ENCODE measurements at regions not wholly inside any gene's neighbourhood (a gene's known extent, or its start where the extent isn't known, plus 50 kb on each side); places are given as distances from the start of the nearest gene placed in this dataset.
A peak's percentile ranks its signal among the peaks of the same experiment; 100 is the strongest.

- no peak overlapping the region for H2BK5ac ChIP-seq (ENCODE audit: low read depth, low read length, poor library complexity, severe bottlenecking)
- POLR2A ChIA-PET (ENCODE audit: unreplicated experiment) = no interaction called here
- no peak overlapping the region for H3K9ac ChIP-seq (ENCODE audit: low read depth, low read length)
- H3K56ac ChIP-seq (ENCODE audit: extremely low read depth, insufficient read depth, low read length) = no peak overlapping the region
- H3K4me3 ChIP-seq (ENCODE audit: insufficient read depth, low read depth, low read length) = no peak overlapping the region
- H3K4me1 ChIP-seq (ENCODE audit: control insufficient read depth, insufficient read depth, low read length) = peaks cover 10% of the 10 kb centered on the region
- in situ Hi-C loops (cut with MboI; ENCODE audit: low sequenced_read_pairs) (loop anchor here (10.0 to 25.0 kb wide), 2 partner anchors 584 to 783 kb away; no protein-coding TSS in a partner anchor), intact Hi-C loops (cut with micrococcal nuclease) (no loop called here), dilution Hi-C loops (cut with HindIII; ENCODE audit: low sequenced_read_pairs, unreplicated experiment) (no loop called here)
- no peak overlapping the region for H3K14ac ChIP-seq (replicated peaks; ENCODE audit: low read depth, low read length)
- H3K27ac ChIP-seq (ENCODE audit: insufficient read depth, low read length) = no peak overlapping the region
- H4K5ac ChIP-seq (ENCODE audit: low read depth, low read length) = no peak overlapping the region
- H4K8ac ChIP-seq (ENCODE audit: low read depth in 2 of 2, low read length in 2 of 2) = no peak overlapping the region
- no peak overlapping the region for H2BK20ac ChIP-seq (ENCODE audit: low read depth, low read length)
- H3K36me3 ChIP-seq (ENCODE audit: control insufficient read depth, insufficient read depth, low read length) = no peaks in the 10 kb centered on the region
- TF ChIP-seq CEBPB (IDR thresholded peaks at IDR 0.05; ENCODE audit: low read depth, low read length) = no peak
- no peak for TF ChIP-seq ELK1 (IDR thresholded peaks at IDR 0.05; ENCODE audit: borderline replicate concordance, low read depth, low read length)
- TF ChIP-seq SMC3 (IDR thresholded peaks at IDR 0.05; ENCODE audit: low read depth, low read length) = no peak
- no peak for TF ChIP-seq RCOR1 (IDR thresholded peaks at IDR 0.05; ENCODE audit: insufficient replicate concordance, low read length)
- no peak for TF ChIP-seq NFE2L2 (IDR thresholded peaks at IDR 0.05; ENCODE audit: low read depth, low read length)
- no peak for TF ChIP-seq USF2 (IDR thresholded peaks at IDR 0.05; ENCODE audit: low read depth, low read length)
- TF ChIP-seq MAFK (IDR thresholded peaks at IDR 0.05; ENCODE audit: low read depth, low read length) = no peak
- no peak for TF ChIP-seq CTCF (conservative IDR thresholded peaks at IDR 0.05; ENCODE audit: low read depth, low read length)
- TF ChIP-seq RFX5 (IDR thresholded peaks at IDR 0.05; ENCODE audit: low read depth, low read length) = no peak
- no peak for TF ChIP-seq RAD21 (IDR thresholded peaks at IDR 0.05; ENCODE audit: low read length)
- no peak for TF ChIP-seq MXI1 (IDR thresholded peaks at IDR 0.05; ENCODE audit: borderline replicate concordance, low read depth, low read length)
- TF ChIP-seq CHD1 (IDR thresholded peaks at IDR 0.05; ENCODE audit: low read depth, low read length) = no peak
- no peak for TF ChIP-seq FOS (IDR thresholded peaks at IDR 0.05; ENCODE audit: low read depth, low read length)
- no peak for TF ChIP-seq POLR2A (IDR thresholded peaks at IDR 0.05; ENCODE audit: low read depth, low read length)
- no peak for TF ChIP-seq MAZ (IDR thresholded peaks at IDR 0.05; ENCODE audit: borderline replicate concordance, low read depth, low read length)
- no peak for TF ChIP-seq BHLHE40 (IDR thresholded peaks at IDR 0.05; ENCODE audit: low read depth, low read length)
- H3K27me3 ChIP-seq (ENCODE audit: control insufficient read depth, insufficient read depth, low read length) = no peaks in the 10 kb centered on the region
- no TSS peak for BruUV-seq (replicated peaks)
- no peaks in the 10 kb centered on the region for H4K20me1 ChIP-seq (ENCODE audit: insufficient read depth, low read length)
- peaks cover 0 to 5% of the 10 kb centered on the region in 2 experiments; a peak in 1 of 4 replicates for H3K79me1 ChIP-seq (ENCODE audit: low read depth in 1 of 2, low read length in 2 of 2)
- ATAC-seq (ENCODE audit: low read depth) = no peak
- H2BK15ac ChIP-seq (ENCODE audit: low read depth, low read length) = no peak overlapping the region
- no peak overlapping the region for H3K4ac ChIP-seq (ENCODE audit: low read depth, low read length)
- 0 out of 2 replicates have a peak overlapping the region, but pooled peaks have one; percentile 15 for H2BK120ac ChIP-seq (ENCODE audit: low read depth, low read length)
- H4K91ac ChIP-seq (ENCODE audit: insufficient read depth, low read depth, low read length) = no peak overlapping the region
- DNase-seq = no peak
- no peak overlapping the region for H3K18ac ChIP-seq (ENCODE audit: low read depth, low read length)
- peaks cover 8% of the 10 kb centered on the region for H3K9me1 ChIP-seq (ENCODE audit: insufficient read depth, low read length)
- H3K9me3 ChIP-seq (ENCODE audit: control insufficient read depth, insufficient read depth, low read length) = no peaks in the 10 kb centered on the region
- CTCF ChIA-PET = no interaction called here
- WGBS, 2 experiments (ENCODE audit: extremely low coverage in 2 of 2, insufficient read length in 1 of 2) = no CpG with 5 or more reads among the region's 5 CpGs
- no peak overlapping the region for H2AK9ac ChIP-seq (replicated peaks; ENCODE audit: low read depth, low read length, poor library complexity)
- no peak overlapping the region for H2AFZ ChIP-seq (replicated peaks; ENCODE audit: low read length, poor library complexity)
- peak overlapping the region; percentile 62; the same call in 1 of the 2 replicates for H2AK5ac ChIP-seq (ENCODE audit: low read depth, low read length)
- no peak overlapping the region for H3K4me2 ChIP-seq (ENCODE audit: low read depth, low read length)
- no peak overlapping the region for H3K23ac ChIP-seq (ENCODE audit: low read depth, low read length)
Observed at GRCh38 chr2:207477896-207478295, 51.9 kb upstream of the CREB1 start.

All from IMR-90 (cell line).